ENCODE measurements at regions not wholly inside any gene's neighbourhood (a gene's known extent, or its start where the extent isn't known, plus 50 kb on each side); places are given as distances from the start of the nearest gene placed in this dataset.

- H3K9ac ChIP-seq (ENCODE audit: insufficient read length, low read depth) = no peak overlapping the region
- no peak for DNase-seq (ENCODE audit: low read depth, low spot score)
- TF ChIP-seq SUZ12 (IDR thresholded peaks at IDR 0.05; ENCODE audit: extremely low read depth, insufficient read depth, insufficient read length) (no peak), ZNF274 (IDR thresholded peaks at IDR 0.05; ENCODE audit: low read depth, low read length) (no peak), YY1 (IDR thresholded peaks at IDR 0.05; ENCODE audit: insufficient read depth, insufficient read length) (no peak)
- no peaks in the 10 kb centered on the region for H3K27me3 ChIP-seq (ENCODE audit: insufficient read depth, insufficient read length)
- H3K36me3 ChIP-seq (ENCODE audit: insufficient read depth, insufficient read length, low read length) = no peaks in the 10 kb centered on the region
- H3K4me1 ChIP-seq (ENCODE audit: insufficient read depth, insufficient read length) = peaks cover 5% of the 10 kb centered on the region
- no peak overlapping the region for H3K4me3 ChIP-seq (ENCODE audit: insufficient read length, low read depth)
- H3K9me3 ChIP-seq (ENCODE audit: insufficient read depth, low read length) = no peaks in the 10 kb centered on the region
These were observed 236.4 kb downstream of the BCL11A start for GRCh38 chr2:60317034-60317386.

GRCh38 chr2:60316381-60317033 lies 236.9 kb downstream of the BCL11A start:
- Histone ChIP-seq H3K4me3 (ENCODE audit: insufficient read length, low read depth) (no peak overlapping the region), H3K9me3 (ENCODE audit: insufficient read depth, low read length) (no peaks in the 10 kb centered on the region), H3K36me3 (ENCODE audit: insufficient read depth, insufficient read length, low read length) (no peaks in the 10 kb centered on the region), H3K27me3 (ENCODE audit: insufficient read depth, insufficient read length) (no peaks in the 10 kb centered on the region), H3K4me1 (ENCODE audit: insufficient read depth, insufficient read length) (peaks cover 5% of the 10 kb centered on the region), H3K9ac (ENCODE audit: insufficient read length, low read depth) (no peak overlapping the region)
- no peak for DNase-seq (ENCODE audit: low read depth, low spot score)
- no peak for TF ChIP-seq ZNF274 (IDR thresholded peaks at IDR 0.05; ENCODE audit: low read depth, low read length)
- no peak for TF ChIP-seq SUZ12 (IDR thresholded peaks at IDR 0.05; ENCODE audit: extremely low read depth, insufficient read depth, insufficient read length)
- TF ChIP-seq YY1 (IDR thresholded peaks at IDR 0.05; ENCODE audit: insufficient read depth, insufficient read length) = no peak

- Histone ChIP-seq H3K4me3 (ENCODE audit: insufficient read length, low read depth) (no peak overlapping the region), H3K27me3 (ENCODE audit: insufficient read depth, insufficient read length) (no peaks in the 10 kb centered on the region), H3K9me3 (ENCODE audit: insufficient read depth, low read length) (no peaks in the 10 kb centered on the region), H3K4me1 (ENCODE audit: insufficient read depth, insufficient read length) (peaks cover 3% of the 10 kb centered on the region), H3K9ac (ENCODE audit: insufficient read length, low read depth) (no peak overlapping the region), H3K36me3 (ENCODE audit: insufficient read depth, insufficient read length, low read length) (no peaks in the 10 kb centered on the region)
- no peak for TF ChIP-seq YY1 (IDR thresholded peaks at IDR 0.05; ENCODE audit: insufficient read depth, insufficient read length)
- no peak for TF ChIP-seq ZNF274 (IDR thresholded peaks at IDR 0.05; ENCODE audit: low read depth, low read length)
- TF ChIP-seq SUZ12 (IDR thresholded peaks at IDR 0.05; ENCODE audit: extremely low read depth, insufficient read depth, insufficient read length) = no peak
- DNase-seq (ENCODE audit: low read depth, low spot score) = no peak
These were observed 239.8 kb downstream of the BCL11A start for GRCh38 chr2:60313470-60314172.

- H3K27me3 ChIP-seq (ENCODE audit: insufficient read depth, insufficient read length) = no peaks in the 10 kb centered on the region
- H3K4me3 ChIP-seq (ENCODE audit: insufficient read length, low read depth) = no peak overlapping the region
- no peaks in the 10 kb centered on the region for H3K4me1 ChIP-seq (ENCODE audit: insufficient read depth, insufficient read length)
- TF ChIP-seq ZNF274 (IDR thresholded peaks at IDR 0.05; ENCODE audit: low read depth, low read length) (no peak), YY1 (IDR thresholded peaks at IDR 0.05; ENCODE audit: insufficient read depth, insufficient read length) (no peak), SUZ12 (IDR thresholded peaks at IDR 0.05; ENCODE audit: extremely low read depth, insufficient read depth, insufficient read length) (no peak)
- no peaks in the 10 kb centered on the region for H3K36me3 ChIP-seq (ENCODE audit: insufficient read depth, insufficient read length, low read length)
- H3K9me3 ChIP-seq (ENCODE audit: insufficient read depth, low read length) = no peaks in the 10 kb centered on the region
- DNase-seq (ENCODE audit: low read depth, low spot score) = no peak
- H3K9ac ChIP-seq (ENCODE audit: insufficient read length, low read depth) = no peak overlapping the region
These were observed 240.8 kb downstream of the BCL11A start for GRCh38 chr2:60312618-60313017.

GRCh38 chr2:60311524-60311923 lies 241.9 kb downstream of the BCL11A start:
- Histone ChIP-seq H3K4me1 (ENCODE audit: insufficient read depth, insufficient read length) (no peaks in the 10 kb centered on the region), H3K9me3 (ENCODE audit: insufficient read depth, low read length) (no peaks in the 10 kb centered on the region), H3K9ac (ENCODE audit: insufficient read length, low read depth) (no peak overlapping the region), H3K4me3 (ENCODE audit: insufficient read length, low read depth) (no peak overlapping the region), H3K27me3 (ENCODE audit: insufficient read depth, insufficient read length) (no peaks in the 10 kb centered on the region), H3K36me3 (ENCODE audit: insufficient read depth, insufficient read length, low read length) (no peaks in the 10 kb centered on the region)
- DNase-seq (ENCODE audit: low read depth, low spot score) = no peak
- TF ChIP-seq YY1 (IDR thresholded peaks at IDR 0.05; ENCODE audit: insufficient read depth, insufficient read length) (no peak), ZNF274 (IDR thresholded peaks at IDR 0.05; ENCODE audit: low read depth, low read length) (no peak), SUZ12 (IDR thresholded peaks at IDR 0.05; ENCODE audit: extremely low read depth, insufficient read depth, insufficient read length) (no peak)

- H3K4me3 ChIP-seq (ENCODE audit: insufficient read length, low read depth) = no peak overlapping the region
- H3K27me3 ChIP-seq (ENCODE audit: insufficient read depth, insufficient read length) = no peaks in the 10 kb centered on the region
- H3K36me3 ChIP-seq (ENCODE audit: insufficient read depth, insufficient read length, low read length) = no peaks in the 10 kb centered on the region
- H3K9me3 ChIP-seq (ENCODE audit: insufficient read depth, low read length) = no peaks in the 10 kb centered on the region
- no peak for DNase-seq (ENCODE audit: low read depth, low spot score)
- no peaks in the 10 kb centered on the region for H3K4me1 ChIP-seq (ENCODE audit: insufficient read depth, insufficient read length)
- no peak for TF ChIP-seq YY1 (IDR thresholded peaks at IDR 0.05; ENCODE audit: insufficient read depth, insufficient read length)
- no peak for TF ChIP-seq SUZ12 (IDR thresholded peaks at IDR 0.05; ENCODE audit: extremely low read depth, insufficient read depth, insufficient read length)
- TF ChIP-seq ZNF274 (IDR thresholded peaks at IDR 0.05; ENCODE audit: low read depth, low read length) = no peak
- H3K9ac ChIP-seq (ENCODE audit: insufficient read length, low read depth) = no peak overlapping the region
These were observed 243.4 kb downstream of the BCL11A start for GRCh38 chr2:60309941-60310660.

- Histone ChIP-seq H3K4me1 (ENCODE audit: insufficient read depth, insufficient read length) (no peaks in the 10 kb centered on the region), H3K27me3 (ENCODE audit: insufficient read depth, insufficient read length) (no peaks in the 10 kb centered on the region), H3K9ac (ENCODE audit: insufficient read length, low read depth) (no peak overlapping the region), H3K36me3 (ENCODE audit: insufficient read depth, insufficient read length, low read length) (no peaks in the 10 kb centered on the region), H3K4me3 (ENCODE audit: insufficient read length, low read depth) (no peak overlapping the region), H3K9me3 (ENCODE audit: insufficient read depth, low read length) (no peaks in the 10 kb centered on the region)
- DNase-seq (ENCODE audit: low read depth, low spot score) = no peak
- TF ChIP-seq SUZ12 (IDR thresholded peaks at IDR 0.05; ENCODE audit: extremely low read depth, insufficient read depth, insufficient read length) (no peak), YY1 (IDR thresholded peaks at IDR 0.05; ENCODE audit: insufficient read depth, insufficient read length) (no peak), ZNF274 (IDR thresholded peaks at IDR 0.05; ENCODE audit: low read depth, low read length) (no peak)
These were observed 244.1 kb downstream of the BCL11A start for GRCh38 chr2:60309336-60309735.
